GM12878 (cell line): ENCODE measurements at regions not wholly inside any gene's neighbourhood (a gene's known extent, or its start where the extent isn't known, plus 50 kb on each side); places are given as distances from the start of the nearest gene placed in this dataset.

Source experiments
- CBFB ChIP-seq: IDR thresholded peaks from 2 replicates; pipeline ENCODE4 v1.6.1; 2016; ENCODE audit warnings: antibody characterized with exemption, low read depth
- DPF2 ChIP-seq: fragments of 450-650 bp; IDR thresholded peaks from 2 replicates; pipeline ENCODE4 v1.6.1; 2017; ENCODE audit warnings: mild to moderate bottlenecking
- EZH2 ChIP-seq: IDR thresholded peaks from 2 replicates; pipeline ENCODE4 v1.6.1; 2012; ENCODE audit warnings: low read depth, mild to moderate bottlenecking, control low read depth, inconsistent platforms, low read length, borderline replicate concordance; ENCODE audit not compliant: control insufficient read depth
- FOS ChIP-seq: IDR thresholded peaks from 3 replicates; pipeline ENCODE4 v1.6.1; 2011; ENCODE audit warnings: borderline replicate concordance; ENCODE audit not compliant: insufficient read length; ENCODE audit errors: extremely low read depth
- HDAC6 ChIP-seq: fragments of 200-600 bp; sonication (generic); IDR thresholded peaks from one replicate; pipeline ENCODE4 v1.8.0; 2017; ENCODE audit warnings: antibody characterized with exemption; ENCODE audit not compliant: unreplicated experiment
- NFYA ChIP-seq: IDR thresholded peaks from 2 replicates; pipeline ENCODE4 v1.6.1; 2011; ENCODE audit warnings: low read depth, mild to moderate bottlenecking, low read length, improper control_type of control experiment, borderline replicate concordance
- RAD21 ChIP-seq: IDR thresholded peaks from 2 replicates; pipeline ENCODE4 v1.6.1; 2011; ENCODE audit warnings: mild to moderate bottlenecking, low read depth, low read length, moderate library complexity; ENCODE audit not compliant: insufficient read depth
- RB1 ChIP-seq: fragments of 450-650 bp; formaldehyde crosslinking; IDR thresholded peaks from 2 replicates; pipeline ENCODE4 v1.6.1; 2017; ENCODE audit warnings: mild to moderate bottlenecking, borderline replicate concordance
- RBBP5 ChIP-seq: fragments of 200-600 bp; sonication (generic); conservative IDR thresholded peaks from 2 replicates; pipeline ENCODE4 v1.6.1; 2016
- RUNX3 ChIP-seq: IDR thresholded peaks from 2 replicates; pipeline ENCODE4 v1.6.1; 2012; ENCODE audit warnings: low read length, inconsistent platforms
- SIX5 ChIP-seq: IDR thresholded peaks from 2 replicates; pipeline ENCODE4 v1.6.1; 2011; ENCODE audit warnings: mild to moderate bottlenecking, low read depth, low read length, moderate library complexity; ENCODE audit not compliant: severe bottlenecking
- SMARCA5 ChIP-seq: fragments of 450-650 bp; IDR thresholded peaks from 2 replicates; pipeline ENCODE4 v1.6.1; 2017; ENCODE audit warnings: mild to moderate bottlenecking
- SUPT20H ChIP-seq: IDR thresholded peaks from 2 replicates; pipeline ENCODE4 v1.6.1; 2011; ENCODE audit warnings: low read depth, mild to moderate bottlenecking, low read length, moderate library complexity, borderline replicate concordance; ENCODE audit not compliant: control insufficient read depth
- ZNF274 ChIP-seq: IDR thresholded peaks from one replicate; pipeline ENCODE4 v1.8.0; 2011; ENCODE audit not compliant: insufficient read length, insufficient read depth
- TF ChIP-seq, protein P1 (sequence below): fragments of 450-650 bp; formaldehyde crosslinking; IDR thresholded peaks from 2 replicates; pipeline ENCODE4 v1.4.0; 2020; ENCODE audit warnings: mild to moderate bottlenecking, moderate library complexity
- TF ChIP-seq, protein P2 (sequence below): fragments of 450-650 bp; formaldehyde crosslinking; IDR thresholded peaks from 2 replicates; pipeline ENCODE4 v1.5.0; 2022; ENCODE audit warnings: mild to moderate bottlenecking, missing genetic modification characterization
- TF ChIP-seq, protein P3 (sequence below): fragments of 450-650 bp; IDR thresholded peaks from 2 replicates; pipeline ENCODE4 v1.6.1; 2017; ENCODE audit warnings: mild to moderate bottlenecking, low read depth, inconsistent platforms; ENCODE audit not compliant: poor library complexity, severe bottlenecking
- TF ChIP-seq, protein P4 (sequence below): fragments of 450-650 bp; IDR thresholded peaks from 2 replicates; pipeline ENCODE4 v1.6.1; 2018; ENCODE audit warnings: mild to moderate bottlenecking, low read depth, moderate library complexity; ENCODE audit not compliant: partially characterized antibody

DNA sequence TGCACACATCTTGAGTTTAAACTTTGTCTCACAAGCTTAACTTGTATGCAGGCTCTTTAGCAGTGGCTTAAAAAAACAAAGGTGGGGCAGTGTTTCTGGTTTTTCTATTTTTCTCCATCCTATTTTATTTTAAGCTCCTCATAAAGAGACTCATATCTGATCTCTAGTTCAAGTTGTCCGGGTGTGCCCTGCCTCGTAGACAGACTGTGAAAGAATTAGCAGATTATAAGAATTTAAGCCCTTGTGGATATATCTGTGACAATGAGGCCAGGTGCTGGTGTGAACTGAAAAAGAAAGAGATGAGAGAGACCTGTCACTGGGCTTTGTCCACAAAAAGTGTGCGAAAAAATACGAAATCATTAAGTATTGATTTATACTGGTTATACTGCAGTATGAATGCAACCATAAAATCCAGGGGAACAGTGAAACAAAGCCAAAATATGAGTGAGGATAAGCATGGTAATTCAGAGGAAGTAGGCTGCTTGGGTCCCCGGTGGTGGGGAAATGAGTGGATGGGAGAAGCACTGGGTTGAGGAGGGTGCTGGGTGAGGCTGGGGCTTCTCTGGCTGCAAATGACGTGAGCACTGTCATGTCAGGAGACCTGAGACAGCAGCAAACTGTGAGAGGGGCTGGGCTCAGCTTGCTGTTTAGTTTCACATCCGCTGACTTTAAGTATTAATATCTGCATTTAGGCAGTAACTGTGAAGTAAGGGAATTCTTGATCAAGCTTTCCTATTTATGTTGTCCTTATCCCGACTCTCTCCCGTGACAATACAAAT, 179.7 kb upstream of the ANKRD55 start (continued):
- TF ChIP-seq SIX5 (no peak), ZNF274 (no peak), CBFB (no peak), RUNX3 (peak; percentile 10; the same call in 1 of the 2 replicates), RBBP5 (no peak), RB1 (no peak), RAD21 (no peak), EZH2 (no peak), DPF2 (peak; percentile 84), FOS (no peak), SMARCA5 (no peak; the same call in 1 of the 2 replicates), NFYA (no peak), SUPT20H (no peak), HDAC6 (no peak)
- TF ChIP-seq, protein P1, sequence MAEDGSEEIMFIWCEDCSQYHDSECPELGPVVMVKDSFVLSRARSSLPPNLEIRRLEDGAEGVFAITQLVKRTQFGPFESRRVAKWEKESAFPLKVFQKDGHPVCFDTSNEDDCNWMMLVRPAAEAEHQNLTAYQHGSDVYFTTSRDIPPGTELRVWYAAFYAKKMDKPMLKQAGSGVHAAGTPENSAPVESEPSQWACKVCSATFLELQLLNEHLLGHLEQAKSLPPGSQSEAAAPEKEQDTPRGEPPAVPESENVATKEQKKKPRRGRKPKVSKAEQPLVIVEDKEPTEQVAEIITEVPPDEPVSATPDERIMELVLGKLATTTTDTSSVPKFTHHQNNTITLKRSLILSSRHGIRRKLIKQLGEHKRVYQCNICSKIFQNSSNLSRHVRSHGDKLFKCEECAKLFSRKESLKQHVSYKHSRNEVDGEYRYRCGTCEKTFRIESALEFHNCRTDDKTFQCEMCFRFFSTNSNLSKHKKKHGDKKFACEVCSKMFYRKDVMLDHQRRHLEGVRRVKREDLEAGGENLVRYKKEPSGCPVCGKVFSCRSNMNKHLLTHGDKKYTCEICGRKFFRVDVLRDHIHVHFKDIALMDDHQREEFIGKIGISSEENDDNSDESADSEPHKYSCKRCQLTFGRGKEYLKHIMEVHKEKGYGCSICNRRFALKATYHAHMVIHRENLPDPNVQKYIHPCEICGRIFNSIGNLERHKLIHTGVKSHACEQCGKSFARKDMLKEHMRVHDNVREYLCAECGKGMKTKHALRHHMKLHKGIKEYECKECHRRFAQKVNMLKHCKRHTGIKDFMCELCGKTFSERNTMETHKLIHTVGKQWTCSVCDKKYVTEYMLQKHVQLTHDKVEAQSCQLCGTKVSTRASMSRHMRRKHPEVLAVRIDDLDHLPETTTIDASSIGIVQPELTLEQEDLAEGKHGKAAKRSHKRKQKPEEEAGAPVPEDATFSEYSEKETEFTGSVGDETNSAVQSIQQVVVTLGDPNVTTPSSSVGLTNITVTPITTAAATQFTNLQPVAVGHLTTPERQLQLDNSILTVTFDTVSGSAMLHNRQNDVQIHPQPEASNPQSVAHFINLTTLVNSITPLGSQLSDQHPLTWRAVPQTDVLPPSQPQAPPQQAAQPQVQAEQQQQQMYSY (CRISPR knock-in tag): no peak
- TF ChIP-seq, protein P2, sequence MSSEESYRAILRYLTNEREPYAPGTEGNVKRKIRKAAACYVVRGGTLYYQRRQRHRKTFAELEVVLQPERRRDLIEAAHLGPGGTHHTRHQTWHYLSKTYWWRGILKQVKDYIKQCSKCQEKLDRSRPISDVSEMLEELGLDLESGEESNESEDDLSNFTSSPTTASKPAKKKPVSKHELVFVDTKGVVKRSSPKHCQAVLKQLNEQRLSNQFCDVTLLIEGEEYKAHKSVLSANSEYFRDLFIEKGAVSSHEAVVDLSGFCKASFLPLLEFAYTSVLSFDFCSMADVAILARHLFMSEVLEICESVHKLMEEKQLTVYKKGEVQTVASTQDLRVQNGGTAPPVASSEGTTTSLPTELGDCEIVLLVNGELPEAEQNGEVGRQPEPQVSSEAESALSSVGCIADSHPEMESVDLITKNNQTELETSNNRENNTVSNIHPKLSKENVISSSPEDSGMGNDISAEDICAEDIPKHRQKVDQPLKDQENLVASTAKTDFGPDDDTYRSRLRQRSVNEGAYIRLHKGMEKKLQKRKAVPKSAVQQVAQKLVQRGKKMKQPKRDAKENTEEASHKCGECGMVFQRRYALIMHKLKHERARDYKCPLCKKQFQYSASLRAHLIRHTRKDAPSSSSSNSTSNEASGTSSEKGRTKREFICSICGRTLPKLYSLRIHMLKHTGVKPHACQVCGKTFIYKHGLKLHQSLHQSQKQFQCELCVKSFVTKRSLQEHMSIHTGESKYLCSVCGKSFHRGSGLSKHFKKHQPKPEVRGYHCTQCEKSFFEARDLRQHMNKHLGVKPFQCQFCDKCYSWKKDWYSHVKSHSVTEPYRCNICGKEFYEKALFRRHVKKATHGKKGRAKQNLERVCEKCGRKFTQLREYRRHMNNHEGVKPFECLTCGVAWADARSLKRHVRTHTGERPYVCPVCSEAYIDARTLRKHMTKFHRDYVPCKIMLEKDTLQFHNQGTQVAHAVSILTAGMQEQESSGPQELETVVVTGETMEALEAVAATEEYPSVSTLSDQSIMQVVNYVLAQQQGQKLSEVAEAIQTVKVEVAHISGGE (CRISPR knock-in tag): no peak
- TF ChIP-seq, protein P3, sequence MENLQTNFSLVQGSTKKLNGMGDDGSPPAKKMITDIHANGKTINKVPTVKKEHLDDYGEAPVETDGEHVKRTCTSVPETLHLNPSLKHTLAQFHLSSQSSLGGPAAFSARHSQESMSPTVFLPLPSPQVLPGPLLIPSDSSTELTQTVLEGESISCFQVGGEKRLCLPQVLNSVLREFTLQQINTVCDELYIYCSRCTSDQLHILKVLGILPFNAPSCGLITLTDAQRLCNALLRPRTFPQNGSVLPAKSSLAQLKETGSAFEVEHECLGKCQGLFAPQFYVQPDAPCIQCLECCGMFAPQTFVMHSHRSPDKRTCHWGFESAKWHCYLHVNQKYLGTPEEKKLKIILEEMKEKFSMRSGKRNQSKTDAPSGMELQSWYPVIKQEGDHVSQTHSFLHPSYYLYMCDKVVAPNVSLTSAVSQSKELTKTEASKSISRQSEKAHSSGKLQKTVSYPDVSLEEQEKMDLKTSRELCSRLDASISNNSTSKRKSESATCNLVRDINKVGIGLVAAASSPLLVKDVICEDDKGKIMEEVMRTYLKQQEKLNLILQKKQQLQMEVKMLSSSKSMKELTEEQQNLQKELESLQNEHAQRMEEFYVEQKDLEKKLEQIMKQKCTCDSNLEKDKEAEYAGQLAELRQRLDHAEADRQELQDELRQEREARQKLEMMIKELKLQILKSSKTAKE: no peak
- TF ChIP-seq, protein P4, sequence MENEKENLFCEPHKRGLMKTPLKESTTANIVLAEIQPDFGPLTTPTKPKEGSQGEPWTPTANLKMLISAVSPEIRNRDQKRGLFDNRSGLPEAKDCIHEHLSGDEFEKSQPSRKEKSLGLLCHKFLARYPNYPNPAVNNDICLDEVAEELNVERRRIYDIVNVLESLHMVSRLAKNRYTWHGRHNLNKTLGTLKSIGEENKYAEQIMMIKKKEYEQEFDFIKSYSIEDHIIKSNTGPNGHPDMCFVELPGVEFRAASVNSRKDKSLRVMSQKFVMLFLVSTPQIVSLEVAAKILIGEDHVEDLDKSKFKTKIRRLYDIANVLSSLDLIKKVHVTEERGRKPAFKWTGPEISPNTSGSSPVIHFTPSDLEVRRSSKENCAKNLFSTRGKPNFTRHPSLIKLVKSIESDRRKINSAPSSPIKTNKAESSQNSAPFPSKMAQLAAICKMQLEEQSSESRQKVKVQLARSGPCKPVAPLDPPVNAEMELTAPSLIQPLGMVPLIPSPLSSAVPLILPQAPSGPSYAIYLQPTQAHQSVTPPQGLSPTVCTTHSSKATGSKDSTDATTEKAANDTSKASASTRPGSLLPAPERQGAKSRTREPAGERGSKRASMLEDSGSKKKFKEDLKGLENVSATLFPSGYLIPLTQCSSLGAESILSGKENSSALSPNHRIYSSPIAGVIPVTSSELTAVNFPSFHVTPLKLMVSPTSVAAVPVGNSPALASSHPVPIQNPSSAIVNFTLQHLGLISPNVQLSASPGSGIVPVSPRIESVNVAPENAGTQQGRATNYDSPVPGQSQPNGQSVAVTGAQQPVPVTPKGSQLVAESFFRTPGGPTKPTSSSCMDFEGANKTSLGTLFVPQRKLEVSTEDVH: no peak
